ENCODE measurements at regions not wholly inside any gene's neighbourhood (a gene's known extent, or its start where the extent isn't known, plus 50 kb on each side); places are given as distances from the start of the nearest gene placed in this dataset.
"Not testable (repeated sequence)": the region's sequence is repeated elsewhere in the genome, so short reads cannot be mapped to it uniquely, and the experiment has no call there.

GRCh38 chr3:23129117-23129516, 74.0 kb upstream of the UBE2E2 start:
- DNase-seq (no peak), ATAC-seq (no peak)
- H3K4me3 ChIP-seq: peak overlapping the region; percentile 17
- peak overlapping the region; percentile 37 for H3K27ac ChIP-seq
- intact Hi-C loops (cut with DNase I): no loop called here
- no peaks in the 10 kb centered on the region for H3K9me3 ChIP-seq
- H3K27me3 ChIP-seq (ENCODE audit: low read depth): no peaks in the 10 kb centered on the region
- no peaks in the 10 kb centered on the region for H3K36me3 ChIP-seq
- TF ChIP-seq CTCF (IDR thresholded peaks at IDR 0.05): no peak
- H3K4me1 ChIP-seq: no peaks in the 10 kb centered on the region

- DNase-seq (no peak), ATAC-seq (peak; percentile 33 to 46)
- intact Hi-C loops (cut with DNase I): no loop called here
- no peaks in the 10 kb centered on the region for H3K27me3 ChIP-seq (ENCODE audit: low read depth)
- no peak overlapping the region for H3K27ac ChIP-seq
- H3K4me1 ChIP-seq: no peaks in the 10 kb centered on the region
- TF ChIP-seq CTCF (IDR thresholded peaks at IDR 0.05): no peak
- H3K36me3 ChIP-seq: no peaks in the 10 kb centered on the region
- no peaks in the 10 kb centered on the region for H3K9me3 ChIP-seq
- no peak overlapping the region for H3K4me3 ChIP-seq
Measured at GRCh38 chr3:23129817-23130216, 73.3 kb upstream of the UBE2E2 start.

GRCh38 chr3:23130406-23130805, 72.7 kb upstream of the UBE2E2 start:
- H3K9me3 ChIP-seq: no peaks in the 10 kb centered on the region
- no peaks in the 10 kb centered on the region for H3K36me3 ChIP-seq
- ATAC-seq (no peak), DNase-seq (no peak)
- intact Hi-C loops (cut with DNase I): no loop called here
- no peaks in the 10 kb centered on the region for H3K4me1 ChIP-seq
- H3K27me3 ChIP-seq (ENCODE audit: low read depth): no peaks in the 10 kb centered on the region
- no peak for TF ChIP-seq CTCF (IDR thresholded peaks at IDR 0.05)
- no peak overlapping the region for H3K4me3 ChIP-seq
- no peak overlapping the region for H3K27ac ChIP-seq

- TF ChIP-seq CTCF (IDR thresholded peaks at IDR 0.05): no peak
- intact Hi-C loops (cut with DNase I): no loop called here
- no peaks in the 10 kb centered on the region for H3K27me3 ChIP-seq (ENCODE audit: low read depth)
- H3K36me3 ChIP-seq: no peaks in the 10 kb centered on the region
- ATAC-seq (no peak), DNase-seq (no peak)
- no peaks in the 10 kb centered on the region for H3K4me1 ChIP-seq
- no peak overlapping the region for H3K27ac ChIP-seq
- no peak overlapping the region for H3K4me3 ChIP-seq
- no peaks in the 10 kb centered on the region for H3K9me3 ChIP-seq
Measured at GRCh38 chr3:23135026-23135785, 67.9 kb upstream of the UBE2E2 start.

- no peak overlapping the region for H3K27ac ChIP-seq
- H3K36me3 ChIP-seq: no peaks in the 10 kb centered on the region
- H3K4me3 ChIP-seq: no peak overlapping the region
- no peak for DNase-seq
- no peak for TF ChIP-seq CTCF (IDR thresholded peaks at IDR 0.05)
- intact Hi-C loops (cut with DNase I): no loop called here
- ATAC-seq: no peak
- no peaks in the 10 kb centered on the region for H3K9me3 ChIP-seq
- H3K4me1 ChIP-seq: no peaks in the 10 kb centered on the region
- no peaks in the 10 kb centered on the region for H3K27me3 ChIP-seq (ENCODE audit: low read depth)
Measured at GRCh38 chr3:23136054-23136453, 67.1 kb upstream of the UBE2E2 start.

- H3K36me3 ChIP-seq; H3K27ac ChIP-seq; ATAC-seq; H3K9me3 ChIP-seq; DNase-seq; H3K27me3 ChIP-seq (ENCODE audit: low read depth); H3K4me1 ChIP-seq; intact Hi-C loops (cut with DNase I); H3K4me3 ChIP-seq: not testable (repeated sequence)
Measured at GRCh38 chr3:23144051-23144450, 59.1 kb upstream of the UBE2E2 start.
